WTC11 (cell line): ENCODE measurements at regions not wholly inside any gene's neighbourhood (a gene's known extent, or its start where the extent isn't known, plus 50 kb on each side); places are given as distances from the start of the nearest gene placed in this dataset.

ENCODE experiments used
- ATAC-seq: fragments of 200-7000 bp; cut with Tn5 transposase; 2 replicates; pipeline ENCODE4 v1.10.0; 2021; ENCODE audit warnings: mild to moderate bottlenecking, moderate library complexity
- CTCF ChIA-PET: fragments of 300-600 bp; sonication (Branson Sonifier 250); formaldehyde crosslinking; loops from one replicate; lab custom pipeline; 2021; ENCODE audit warnings: antibody characterized with exemption; lab: Charles Lee
- POLR2A ChIA-PET: fragments of 350-600 bp; sonication (Branson Sonifier 250); formaldehyde crosslinking; loops from one replicate; lab custom pipeline; 2021; ENCODE audit warnings: antibody characterized with exemption; lab: Charles Lee
- DNase-seq: peaks from one replicate; pipeline ENCODE4 v3.0.0; 2021; ENCODE audit warnings: low spot score
- H3K27ac Mint-ChIP-seq: 2 replicates; pipeline ENCODE4 v1.8.0; 2021; ENCODE audit warnings: mixed read lengths
- H3K27me3 Mint-ChIP-seq: 2 replicates; pipeline ENCODE4 v1.8.0; 2021; ENCODE audit warnings: low read depth, mild to moderate bottlenecking, moderate library complexity, mixed read lengths
- H3K36me3 Mint-ChIP-seq: 2 replicates; pipeline ENCODE4 v1.8.0; 2021; ENCODE audit warnings: mixed read lengths
- H3K4me1 Mint-ChIP-seq: 2 replicates; pipeline ENCODE4 v1.8.0; 2022; ENCODE audit warnings: mixed read lengths
- H3K4me3 Mint-ChIP-seq: 2 replicates; pipeline ENCODE4 v1.8.0; 2021; ENCODE audit warnings: mild to moderate bottlenecking, moderate library complexity, mixed read lengths
- H3K9me3 Mint-ChIP-seq: 2 replicates; pipeline ENCODE4 v1.8.0; 2021; ENCODE audit warnings: mixed read lengths
- CBFB ChIP-seq: sonication (generic); formaldehyde crosslinking; IDR thresholded peaks from 2 replicates; pipeline ENCODE4 v1.8.1; 2022; ENCODE audit warnings: mild to moderate bottlenecking, low read depth, missing genetic modification reagents
- CREB1 ChIP-seq: sonication (generic); formaldehyde crosslinking; IDR thresholded peaks from 2 replicates; pipeline ENCODE4 v1.8.0; 2023; ENCODE audit warnings: mild to moderate bottlenecking, missing genetic modification reagents
- ESRRA ChIP-seq: sonication (generic); formaldehyde crosslinking; IDR thresholded peaks from 2 replicates; pipeline ENCODE4 v1.8.1; 2022; ENCODE audit warnings: mild to moderate bottlenecking, missing genetic modification reagents, borderline replicate concordance
- FOXK1 ChIP-seq: sonication (generic); formaldehyde crosslinking; IDR thresholded peaks from 2 replicates; pipeline ENCODE4 v1.8.0; 2022; ENCODE audit warnings: mild to moderate bottlenecking, moderate library complexity, missing genetic modification reagents
- GABPB1 ChIP-seq: sonication (generic); formaldehyde crosslinking; IDR thresholded peaks from 2 replicates; pipeline ENCODE4 v1.8.1; 2023; ENCODE audit warnings: mild to moderate bottlenecking, missing genetic modification reagents
- HMGA2 ChIP-seq: fragments of 250-450 bp; sonication (Bioruptor Pico); IDR thresholded peaks from 2 replicates; pipeline ENCODE4 v1.4.0; 2021; ENCODE audit warnings: mild to moderate bottlenecking, moderate library complexity
- IRF2 ChIP-seq: sonication (generic); formaldehyde crosslinking; IDR thresholded peaks from 2 replicates; pipeline ENCODE4 v1.8.0; 2022; ENCODE audit warnings: low read depth, missing genetic modification reagents, borderline replicate concordance
- KAT7 ChIP-seq: sonication (generic); formaldehyde crosslinking; IDR thresholded peaks from 2 replicates; pipeline ENCODE4 v1.8.1; 2023; ENCODE audit warnings: missing genetic modification reagents, mild to moderate bottlenecking, borderline replicate concordance
- NR3C1 ChIP-seq: sonication (generic); formaldehyde crosslinking; conservative IDR thresholded peaks from 2 replicates; pipeline ENCODE4 v1.8.1; 2023; ENCODE audit warnings: low read depth, mild to moderate bottlenecking, missing genetic modification reagents
- TEAD1 ChIP-seq: sonication (generic); formaldehyde crosslinking; IDR thresholded peaks from 2 replicates; pipeline ENCODE4 v1.8.0; 2022; ENCODE audit warnings: mild to moderate bottlenecking, missing genetic modification reagents
- ZNF317 ChIP-seq: sonication (generic); formaldehyde crosslinking; IDR thresholded peaks from 2 replicates; pipeline ENCODE4 v1.8.1; 2023; ENCODE audit warnings: low read depth, mild to moderate bottlenecking, moderate library complexity, missing genetic modification reagents, borderline replicate concordance
- TF ChIP-seq, protein P1 (sequence below): sonication (generic); formaldehyde crosslinking; IDR thresholded peaks from 2 replicates; pipeline ENCODE4 v1.8.0; 2022; ENCODE audit warnings: mild to moderate bottlenecking, missing genetic modification reagents
- TF ChIP-seq, protein P2 (sequence below): fragments of 250-450 bp; sonication (Bioruptor Pico); IDR thresholded peaks from 2 replicates; pipeline ENCODE4 v1.9.0; 2021; ENCODE audit warnings: mild to moderate bottlenecking
- TF ChIP-seq, protein P3 (sequence below): sonication (generic); formaldehyde crosslinking; IDR thresholded peaks from 2 replicates; pipeline ENCODE4 v1.8.1; 2023; ENCODE audit warnings: mild to moderate bottlenecking, missing genetic modification reagents
- TF ChIP-seq, protein P4 (sequence below): sonication (generic); formaldehyde crosslinking; IDR thresholded peaks from 2 replicates; pipeline ENCODE4 v1.8.1; 2022; ENCODE audit warnings: low read depth, missing genetic modification reagents, borderline replicate concordance
- TF ChIP-seq, protein P5 (sequence below): sonication (generic); formaldehyde crosslinking; IDR thresholded peaks from 2 replicates; pipeline ENCODE4 v1.8.0; 2023; ENCODE audit warnings: missing genetic modification reagents
- TF ChIP-seq, protein P6 (sequence below): fragments of 250-450 bp; sonication (Bioruptor Pico); IDR thresholded peaks from 2 replicates; pipeline ENCODE4 v1.9.0; 2021; ENCODE audit warnings: mild to moderate bottlenecking, borderline replicate concordance

DNA sequence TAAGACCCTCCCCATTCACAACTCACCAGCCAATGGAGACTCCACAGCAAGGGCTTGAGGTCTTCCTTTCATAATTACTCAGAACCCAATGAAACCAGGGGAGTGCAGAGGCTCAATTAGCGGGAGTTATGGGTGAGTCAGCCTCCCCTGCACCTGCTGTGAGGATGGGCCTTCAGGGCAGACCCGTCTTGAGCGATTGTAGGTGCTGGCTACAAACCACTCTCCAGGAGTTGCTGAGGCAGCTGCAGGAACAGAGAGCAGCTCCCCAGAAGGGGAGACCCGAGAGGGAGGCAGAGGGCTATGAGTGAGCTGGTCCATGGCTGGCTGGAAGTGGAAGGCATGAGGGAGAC is 58.5 kb upstream of the SORCS3 start:
- no peak overlapping the region for H3K4me3 Mint-ChIP-seq
- ATAC-seq (no peak), DNase-seq (no peak)
- H3K9me3 Mint-ChIP-seq = peaks cover 14% of the 10 kb centered on the region
- peaks cover 15% of the 10 kb centered on the region for H3K4me1 Mint-ChIP-seq
- POLR2A ChIA-PET = no interaction called here
- TF ChIP-seq CREB1 (CRISPR knock-in tag) (no peak), IRF2 (CRISPR knock-in tag) (no peak), ESRRA (no peak), TEAD1 (no peak), GABPB1 (CRISPR knock-in tag) (no peak), NR3C1 (no peak), CBFB (CRISPR knock-in tag) (no peak), HMGA2 (no peak), ZNF317 (CRISPR knock-in tag) (no peak)
- TF ChIP-seq, protein P1, sequence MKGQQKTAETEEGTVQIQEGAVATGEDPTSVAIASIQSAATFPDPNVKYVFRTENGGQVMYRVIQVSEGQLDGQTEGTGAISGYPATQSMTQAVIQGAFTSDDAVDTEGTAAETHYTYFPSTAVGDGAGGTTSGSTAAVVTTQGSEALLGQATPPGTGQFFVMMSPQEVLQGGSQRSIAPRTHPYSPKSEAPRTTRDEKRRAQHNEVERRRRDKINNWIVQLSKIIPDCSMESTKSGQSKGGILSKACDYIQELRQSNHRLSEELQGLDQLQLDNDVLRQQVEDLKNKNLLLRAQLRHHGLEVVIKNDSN (CRISPR knock-in tag) = no peak
- TF ChIP-seq, protein P2, sequence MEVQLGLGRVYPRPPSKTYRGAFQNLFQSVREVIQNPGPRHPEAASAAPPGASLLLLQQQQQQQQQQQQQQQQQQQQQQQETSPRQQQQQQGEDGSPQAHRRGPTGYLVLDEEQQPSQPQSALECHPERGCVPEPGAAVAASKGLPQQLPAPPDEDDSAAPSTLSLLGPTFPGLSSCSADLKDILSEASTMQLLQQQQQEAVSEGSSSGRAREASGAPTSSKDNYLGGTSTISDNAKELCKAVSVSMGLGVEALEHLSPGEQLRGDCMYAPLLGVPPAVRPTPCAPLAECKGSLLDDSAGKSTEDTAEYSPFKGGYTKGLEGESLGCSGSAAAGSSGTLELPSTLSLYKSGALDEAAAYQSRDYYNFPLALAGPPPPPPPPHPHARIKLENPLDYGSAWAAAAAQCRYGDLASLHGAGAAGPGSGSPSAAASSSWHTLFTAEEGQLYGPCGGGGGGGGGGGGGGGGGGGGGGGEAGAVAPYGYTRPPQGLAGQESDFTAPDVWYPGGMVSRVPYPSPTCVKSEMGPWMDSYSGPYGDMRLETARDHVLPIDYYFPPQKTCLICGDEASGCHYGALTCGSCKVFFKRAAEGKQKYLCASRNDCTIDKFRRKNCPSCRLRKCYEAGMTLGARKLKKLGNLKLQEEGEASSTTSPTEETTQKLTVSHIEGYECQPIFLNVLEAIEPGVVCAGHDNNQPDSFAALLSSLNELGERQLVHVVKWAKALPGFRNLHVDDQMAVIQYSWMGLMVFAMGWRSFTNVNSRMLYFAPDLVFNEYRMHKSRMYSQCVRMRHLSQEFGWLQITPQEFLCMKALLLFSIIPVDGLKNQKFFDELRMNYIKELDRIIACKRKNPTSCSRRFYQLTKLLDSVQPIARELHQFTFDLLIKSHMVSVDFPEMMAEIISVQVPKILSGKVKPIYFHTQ = no peak
- H3K27ac Mint-ChIP-seq = no peak overlapping the region
- H3K36me3 Mint-ChIP-seq = no peaks in the 10 kb centered on the region
- H3K27me3 Mint-ChIP-seq = no peaks in the 10 kb centered on the region; the same call in 1 of the 2 replicates
- CTCF ChIA-PET = interaction anchor here (1.0 to 4.7 kb wide), 3 partner anchors 40 to 311 kb away, joined by 3 to 40 read pairs (median 4); no protein-coding TSS in a partner anchor

DNA sequence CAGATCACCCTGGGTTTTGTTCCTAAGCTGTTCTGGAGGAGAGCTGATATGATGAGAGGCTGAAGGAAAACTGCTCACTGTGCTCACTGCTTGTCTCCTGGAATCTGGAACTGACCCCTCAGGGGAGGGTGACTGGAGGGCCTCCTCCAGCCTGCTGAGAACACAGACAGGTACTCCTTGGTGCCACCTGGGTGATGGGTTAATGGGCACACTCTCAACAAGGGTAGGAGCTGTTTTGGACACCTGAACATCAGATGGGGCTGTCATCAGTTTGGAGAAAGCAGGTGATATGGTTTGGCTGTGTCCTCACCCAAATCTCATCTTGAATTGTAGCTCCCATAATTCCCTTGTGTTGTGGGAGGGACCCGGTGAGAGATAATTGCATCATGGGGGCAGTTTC is 58.1 kb upstream of the SORCS3 start:
- Mint-ChIP-seq H3K36me3 (no peaks in the 10 kb centered on the region), H3K9me3 (peaks cover 14% of the 10 kb centered on the region), H3K27me3 (no peaks in the 10 kb centered on the region; the same call in 1 of the 2 replicates), H3K27ac (no peak overlapping the region), H3K4me3 (no peak overlapping the region), H3K4me1 (peaks cover 15% of the 10 kb centered on the region)
- no peak for ATAC-seq
- no peak for DNase-seq
- CTCF ChIA-PET = interaction anchor here (1.7 to 4.7 kb wide), 2 partner anchors 39 to 230 kb away, joined by 4 to 40 read pairs; no protein-coding TSS in a partner anchor
- TF ChIP-seq, protein P2 = no peak
- TF ChIP-seq, protein P3, sequence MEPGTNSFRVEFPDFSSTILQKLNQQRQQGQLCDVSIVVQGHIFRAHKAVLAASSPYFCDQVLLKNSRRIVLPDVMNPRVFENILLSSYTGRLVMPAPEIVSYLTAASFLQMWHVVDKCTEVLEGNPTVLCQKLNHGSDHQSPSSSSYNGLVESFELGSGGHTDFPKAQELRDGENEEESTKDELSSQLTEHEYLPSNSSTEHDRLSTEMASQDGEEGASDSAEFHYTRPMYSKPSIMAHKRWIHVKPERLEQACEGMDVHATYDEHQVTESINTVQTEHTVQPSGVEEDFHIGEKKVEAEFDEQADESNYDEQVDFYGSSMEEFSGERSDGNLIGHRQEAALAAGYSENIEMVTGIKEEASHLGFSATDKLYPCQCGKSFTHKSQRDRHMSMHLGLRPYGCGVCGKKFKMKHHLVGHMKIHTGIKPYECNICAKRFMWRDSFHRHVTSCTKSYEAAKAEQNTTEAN (CRISPR knock-in tag) = no peak
- no peak for TF ChIP-seq CBFB (CRISPR knock-in tag)
- no peak for TF ChIP-seq FOXK1
- no peak for TF ChIP-seq GABPB1 (CRISPR knock-in tag)
- TF ChIP-seq, protein P4, sequence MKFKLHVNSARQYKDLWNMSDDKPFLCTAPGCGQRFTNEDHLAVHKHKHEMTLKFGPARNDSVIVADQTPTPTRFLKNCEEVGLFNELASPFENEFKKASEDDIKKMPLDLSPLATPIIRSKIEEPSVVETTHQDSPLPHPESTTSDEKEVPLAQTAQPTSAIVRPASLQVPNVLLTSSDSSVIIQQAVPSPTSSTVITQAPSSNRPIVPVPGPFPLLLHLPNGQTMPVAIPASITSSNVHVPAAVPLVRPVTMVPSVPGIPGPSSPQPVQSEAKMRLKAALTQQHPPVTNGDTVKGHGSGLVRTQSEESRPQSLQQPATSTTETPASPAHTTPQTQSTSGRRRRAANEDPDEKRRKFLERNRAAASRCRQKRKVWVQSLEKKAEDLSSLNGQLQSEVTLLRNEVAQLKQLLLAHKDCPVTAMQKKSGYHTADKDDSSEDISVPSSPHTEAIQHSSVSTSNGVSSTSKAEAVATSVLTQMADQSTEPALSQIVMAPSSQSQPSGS = no peak
- no peak for TF ChIP-seq KAT7 (CRISPR knock-in tag)
- TF ChIP-seq, protein P5, sequence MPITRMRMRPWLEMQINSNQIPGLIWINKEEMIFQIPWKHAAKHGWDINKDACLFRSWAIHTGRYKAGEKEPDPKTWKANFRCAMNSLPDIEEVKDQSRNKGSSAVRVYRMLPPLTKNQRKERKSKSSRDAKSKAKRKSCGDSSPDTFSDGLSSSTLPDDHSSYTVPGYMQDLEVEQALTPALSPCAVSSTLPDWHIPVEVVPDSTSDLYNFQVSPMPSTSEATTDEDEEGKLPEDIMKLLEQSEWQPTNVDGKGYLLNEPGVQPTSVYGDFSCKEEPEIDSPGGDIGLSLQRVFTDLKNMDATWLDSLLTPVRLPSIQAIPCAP (CRISPR knock-in tag) = no peak
- TF ChIP-seq, protein P6, sequence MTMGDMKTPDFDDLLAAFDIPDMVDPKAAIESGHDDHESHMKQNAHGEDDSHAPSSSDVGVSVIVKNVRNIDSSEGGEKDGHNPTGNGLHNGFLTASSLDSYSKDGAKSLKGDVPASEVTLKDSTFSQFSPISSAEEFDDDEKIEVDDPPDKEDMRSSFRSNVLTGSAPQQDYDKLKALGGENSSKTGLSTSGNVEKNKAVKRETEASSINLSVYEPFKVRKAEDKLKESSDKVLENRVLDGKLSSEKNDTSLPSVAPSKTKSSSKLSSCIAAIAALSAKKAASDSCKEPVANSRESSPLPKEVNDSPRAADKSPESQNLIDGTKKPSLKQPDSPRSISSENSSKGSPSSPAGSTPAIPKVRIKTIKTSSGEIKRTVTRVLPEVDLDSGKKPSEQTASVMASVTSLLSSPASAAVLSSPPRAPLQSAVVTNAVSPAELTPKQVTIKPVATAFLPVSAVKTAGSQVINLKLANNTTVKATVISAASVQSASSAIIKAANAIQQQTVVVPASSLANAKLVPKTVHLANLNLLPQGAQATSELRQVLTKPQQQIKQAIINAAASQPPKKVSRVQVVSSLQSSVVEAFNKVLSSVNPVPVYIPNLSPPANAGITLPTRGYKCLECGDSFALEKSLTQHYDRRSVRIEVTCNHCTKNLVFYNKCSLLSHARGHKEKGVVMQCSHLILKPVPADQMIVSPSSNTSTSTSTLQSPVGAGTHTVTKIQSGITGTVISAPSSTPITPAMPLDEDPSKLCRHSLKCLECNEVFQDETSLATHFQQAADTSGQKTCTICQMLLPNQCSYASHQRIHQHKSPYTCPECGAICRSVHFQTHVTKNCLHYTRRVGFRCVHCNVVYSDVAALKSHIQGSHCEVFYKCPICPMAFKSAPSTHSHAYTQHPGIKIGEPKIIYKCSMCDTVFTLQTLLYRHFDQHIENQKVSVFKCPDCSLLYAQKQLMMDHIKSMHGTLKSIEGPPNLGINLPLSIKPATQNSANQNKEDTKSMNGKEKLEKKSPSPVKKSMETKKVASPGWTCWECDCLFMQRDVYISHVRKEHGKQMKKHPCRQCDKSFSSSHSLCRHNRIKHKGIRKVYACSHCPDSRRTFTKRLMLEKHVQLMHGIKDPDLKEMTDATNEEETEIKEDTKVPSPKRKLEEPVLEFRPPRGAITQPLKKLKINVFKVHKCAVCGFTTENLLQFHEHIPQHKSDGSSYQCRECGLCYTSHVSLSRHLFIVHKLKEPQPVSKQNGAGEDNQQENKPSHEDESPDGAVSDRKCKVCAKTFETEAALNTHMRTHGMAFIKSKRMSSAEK = no peak
- POLR2A ChIA-PET = interaction anchor here (0.5 kb wide), 1 partner anchor 195 kb away, joined by 3 read pairs; no protein-coding TSS in a partner anchor
